Inflammatory macrophage treated with lipopolysaccharide for 1 hour (primary cell): ENCODE measurements at regions not wholly inside any gene's neighbourhood (a gene's known extent, or its start where the extent isn't known, plus 50 kb on each side); places are given as distances from the start of the nearest gene placed in this dataset.
"Not testable (repeated sequence)": the region's sequence is repeated elsewhere in the genome, so short reads cannot be mapped to it uniquely, and the experiment has no call there.

Experiments used
- DNase-seq, 2 donors: peaks; one replicate each; pipeline ENCODE4 v3.0.0-alpha.2; 2020 to 2022

DNA sequence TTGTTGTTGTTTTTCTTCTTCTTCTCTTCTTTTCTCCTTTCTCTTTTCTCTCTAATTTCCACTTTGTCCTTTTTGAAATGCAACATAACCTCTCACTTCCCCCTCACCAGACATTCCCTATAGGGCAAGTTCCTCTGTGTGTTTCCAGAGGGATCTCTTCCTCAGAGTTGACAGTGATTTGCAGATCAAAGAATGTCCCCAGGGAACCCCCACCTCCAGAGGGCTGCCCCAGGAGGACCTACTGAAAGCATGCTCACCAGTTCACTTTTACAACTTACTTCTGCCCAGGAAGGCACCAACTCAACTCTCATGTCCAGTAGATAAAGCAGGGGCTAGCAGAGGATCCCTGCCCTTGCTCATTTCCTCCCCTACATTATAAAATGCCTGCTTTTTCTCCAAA lies 1648.0 kb downstream of the PCDH9 start:
- no peak for DNase-seq

DNA sequence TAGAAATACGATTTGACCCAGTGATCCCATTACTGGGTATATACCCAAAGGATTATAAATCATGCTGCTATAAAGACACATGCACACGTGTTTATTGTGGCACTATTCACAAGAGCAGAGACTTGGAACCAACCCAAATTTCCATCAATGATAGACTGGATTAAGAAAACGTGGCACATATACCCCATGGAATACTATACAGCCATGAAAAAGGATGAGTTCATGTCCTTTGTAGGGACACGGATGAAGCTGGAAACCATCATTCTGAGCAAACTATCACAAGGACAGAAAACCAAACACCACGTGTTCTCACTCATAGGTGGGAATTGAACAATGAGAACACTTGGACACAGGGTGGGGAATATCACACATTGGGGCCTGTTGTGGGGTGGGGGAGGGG lies 1665.6 kb downstream of the PCDH9 start:
- DNase-seq, result not testable (repeated sequence)

DNA sequence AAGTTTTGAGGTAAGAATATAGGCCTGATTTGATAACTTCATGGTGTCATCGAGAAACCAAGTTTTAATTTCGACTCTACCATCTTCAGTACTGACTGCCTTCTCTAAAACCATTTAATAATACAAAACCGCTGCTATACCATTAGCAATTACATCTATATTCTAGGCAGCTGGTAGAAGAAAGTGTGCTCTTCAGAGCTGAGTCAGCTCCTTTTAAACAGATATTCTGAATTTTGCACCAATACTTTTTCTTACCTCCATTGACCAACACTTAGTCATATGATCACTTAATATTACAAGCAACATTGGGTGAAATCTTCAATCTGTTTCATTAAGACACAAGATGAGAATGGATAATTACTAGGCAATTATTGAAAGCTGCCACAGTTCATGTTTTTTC lies 1667.8 kb downstream of the PCDH9 start:
- DNase-seq, result no peak

DNA sequence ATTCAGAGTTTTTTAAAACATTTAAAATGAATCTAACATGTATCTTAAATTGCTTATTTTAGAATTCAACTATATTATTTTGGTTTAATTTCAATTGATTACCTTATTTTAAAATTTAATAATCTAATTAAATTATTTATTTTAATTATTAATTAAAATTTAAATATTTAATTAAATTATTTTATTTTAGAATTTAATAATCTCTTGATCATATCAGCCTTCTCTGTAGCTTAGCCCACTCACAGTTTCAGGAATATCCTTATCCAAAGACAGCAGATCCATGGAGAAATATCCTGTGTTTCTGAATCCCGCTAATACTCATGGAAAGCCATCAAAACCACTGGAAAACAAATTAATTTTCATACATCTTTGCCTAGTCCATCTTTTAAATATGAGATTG lies 1669.2 kb downstream of the PCDH9 start:
- DNase-seq, result no peak

- no peak for DNase-seq
Observed at GRCh38 chr13:65555962-65556361, 1674.2 kb downstream of the PCDH9 start.

DNA sequence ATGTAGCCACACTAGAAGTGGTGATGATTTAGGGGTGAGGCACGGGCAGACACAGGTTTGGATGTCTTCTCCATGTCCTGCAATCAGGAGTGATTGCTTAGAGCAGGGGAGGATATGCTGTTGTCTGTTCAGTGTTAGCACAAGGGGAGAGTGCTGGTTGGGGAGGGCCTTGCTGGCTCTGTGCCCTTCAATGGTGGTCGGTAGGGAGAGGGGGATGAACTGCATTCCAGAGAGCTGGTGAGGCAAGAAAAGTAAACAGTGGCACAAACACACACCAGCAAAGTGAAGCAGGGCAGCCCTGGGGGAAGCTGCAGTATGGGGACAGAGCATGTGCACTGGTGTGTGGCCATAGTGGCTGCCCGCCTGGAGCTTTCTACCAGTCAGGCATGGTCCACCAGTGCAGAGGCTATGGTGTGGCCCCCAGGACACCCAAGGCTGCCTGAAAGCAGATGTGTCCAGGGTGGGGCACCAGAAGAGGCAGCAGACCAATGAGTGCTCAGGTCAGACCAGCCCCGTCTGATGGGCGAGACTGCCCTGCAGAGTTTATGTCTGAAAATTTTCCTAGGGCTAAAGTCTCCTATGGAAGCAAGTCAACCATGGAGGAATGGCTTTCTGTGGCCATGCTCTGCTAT lies 1676.9 kb downstream of the PCDH9 start:
- no peak for DNase-seq

- no peak for DNase-seq
Observed at GRCh38 chr13:65551208-65551607, 1678.9 kb downstream of the PCDH9 start.

- no peak for DNase-seq
Observed at GRCh38 chr13:65540175-65540574, 1690.0 kb downstream of the PCDH9 start.

DNA sequence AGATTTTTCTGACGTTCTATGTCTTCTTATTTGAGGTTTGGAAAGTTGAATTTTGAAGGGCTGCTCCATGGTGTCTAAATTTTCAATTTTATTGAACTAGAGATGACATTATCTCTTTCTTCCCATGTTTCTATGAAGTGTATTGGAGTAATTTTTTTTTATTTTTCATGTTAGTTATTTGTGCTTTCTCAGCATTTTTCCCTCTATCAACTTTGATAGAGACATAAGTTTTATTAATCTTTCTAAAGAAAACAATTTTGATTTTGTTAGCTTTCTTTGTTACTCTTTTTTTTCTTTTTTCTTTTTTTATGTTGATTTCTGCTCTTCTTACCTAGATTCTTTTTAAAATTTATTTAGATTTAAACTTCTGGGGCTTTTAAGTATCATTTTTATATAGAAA lies 1694.8 kb downstream of the PCDH9 start:
- DNase-seq, result no peak

- no peak for DNase-seq
Observed at GRCh38 chr13:65532231-65532630, 1697.9 kb downstream of the PCDH9 start.

GRCh38 chr13:65530688-65531087 lies 1699.4 kb downstream of the PCDH9 start:
- DNase-seq, result no peak

DNA sequence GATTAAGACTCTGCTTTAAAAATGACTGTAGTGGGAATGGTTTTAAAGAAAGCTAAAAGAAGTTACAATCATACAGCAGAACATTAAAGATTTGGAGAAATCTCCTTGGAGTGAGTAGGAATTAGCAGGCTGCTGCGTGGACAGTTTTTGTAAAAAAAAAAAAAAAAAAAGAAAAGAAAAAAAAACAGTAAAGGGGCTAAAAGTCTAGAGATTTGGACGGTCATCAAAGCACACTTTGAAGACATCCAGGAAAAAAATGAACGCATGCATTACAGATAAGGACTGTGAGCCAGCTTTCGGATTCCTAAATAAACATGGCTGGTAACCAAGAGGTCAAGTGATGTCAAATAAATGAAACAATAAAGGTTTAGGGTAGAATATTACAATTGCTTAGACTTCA lies 1700.6 kb downstream of the PCDH9 start:
- no peak for DNase-seq

DNA sequence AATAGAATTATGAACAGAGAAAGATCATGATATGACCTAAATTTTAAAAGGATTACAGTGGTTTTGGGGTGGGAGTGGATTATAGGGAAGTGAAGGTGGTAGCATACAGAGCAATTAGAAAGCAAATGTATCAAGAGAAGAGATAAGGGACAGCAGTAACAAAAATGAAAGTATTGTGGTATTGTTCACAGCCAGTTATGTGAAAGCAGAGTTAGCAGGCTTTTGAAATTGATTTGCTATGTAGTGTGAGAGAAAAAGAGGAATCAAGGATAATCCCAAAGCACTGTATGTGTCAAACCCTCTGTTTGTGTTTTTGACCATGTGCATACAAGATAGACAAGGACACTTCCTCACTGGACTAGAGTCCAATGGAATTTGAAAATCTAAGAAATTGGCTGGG lies 1721.4 kb downstream of the PCDH9 start:
- DNase-seq, result no peak

DNA sequence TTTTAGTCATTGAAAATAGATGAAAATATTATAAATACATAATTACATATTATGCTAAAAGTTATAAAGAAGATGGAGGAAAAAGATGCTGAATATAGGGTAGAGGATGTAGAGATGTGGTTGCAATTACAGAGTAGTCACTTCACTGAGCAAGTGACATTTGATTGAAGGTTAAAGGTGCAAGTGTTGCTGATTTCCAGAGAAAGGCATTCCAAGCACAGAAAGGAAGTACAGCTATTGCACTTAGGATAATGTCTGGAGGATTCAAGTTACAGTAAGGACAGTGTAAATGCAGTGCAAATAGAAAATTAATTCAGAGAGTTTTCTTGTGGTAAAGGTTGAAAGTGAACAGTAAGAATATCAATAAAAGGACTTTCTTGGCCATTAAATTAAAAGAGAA lies 1721.8 kb downstream of the PCDH9 start:
- no peak for DNase-seq

- DNase-seq, result no peak
Observed at GRCh38 chr13:65505941-65506340, 1724.2 kb downstream of the PCDH9 start.

DNA sequence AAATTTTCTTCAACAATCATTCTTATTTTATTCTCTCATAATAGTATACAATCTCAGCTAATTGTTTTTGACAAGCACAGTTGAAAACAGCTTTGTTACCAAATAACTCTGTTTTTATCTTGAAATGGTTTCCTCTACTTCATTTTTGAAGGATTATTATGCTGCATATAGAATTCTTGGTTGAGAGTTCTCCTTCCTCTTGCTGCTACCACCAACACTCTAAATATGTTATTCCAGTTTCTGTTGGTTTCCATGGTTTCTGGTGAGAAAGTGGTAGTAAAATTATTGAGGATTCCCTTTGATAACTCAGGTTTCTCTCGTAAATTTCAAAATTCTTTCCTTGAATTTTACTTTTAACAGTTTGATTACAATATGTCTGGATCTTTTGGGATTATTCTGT lies 1725.9 kb downstream of the PCDH9 start:
- DNase-seq, result no peak

DNA sequence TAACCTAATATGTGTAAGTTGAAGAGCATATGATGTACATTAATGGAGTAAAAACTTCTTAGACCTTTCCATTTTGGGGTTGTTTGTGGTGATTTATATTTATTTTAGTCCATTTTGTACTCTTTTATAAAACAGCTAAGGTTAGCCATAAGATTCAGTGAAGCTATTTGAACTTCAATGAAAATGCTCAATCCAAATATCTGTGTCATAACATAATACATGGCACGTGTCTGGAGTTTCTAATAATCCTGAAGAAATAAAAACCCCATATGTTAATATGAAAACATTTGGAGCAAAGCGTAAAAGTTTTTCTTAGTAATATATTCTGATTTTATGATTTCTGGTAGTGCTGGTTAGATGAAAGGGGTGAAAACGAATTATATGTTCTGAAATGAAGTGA lies 1729.7 kb downstream of the PCDH9 start:
- no peak for DNase-seq

DNA sequence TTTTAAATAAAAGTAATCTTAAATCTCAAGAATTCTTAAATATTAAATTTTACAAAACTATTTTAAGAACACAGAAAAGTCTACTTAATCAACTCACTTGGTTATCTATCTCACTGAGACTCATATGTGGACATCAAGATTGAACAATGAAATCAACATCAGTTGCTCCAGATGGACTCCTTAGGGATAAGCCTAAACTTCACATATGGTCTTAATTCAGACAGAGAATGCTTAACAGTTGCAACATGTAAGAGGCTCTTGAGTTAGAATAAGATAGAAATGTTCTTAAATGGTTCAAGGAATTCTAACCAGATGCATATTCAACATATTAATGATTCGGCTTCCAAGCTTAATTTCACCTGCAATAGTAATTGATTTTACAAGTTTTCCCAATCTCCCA lies 1730.9 kb downstream of the PCDH9 start:
- no peak for DNase-seq

- no peak for DNase-seq
Observed at GRCh38 chr13:65497265-65497664, 1732.9 kb downstream of the PCDH9 start.

DNA sequence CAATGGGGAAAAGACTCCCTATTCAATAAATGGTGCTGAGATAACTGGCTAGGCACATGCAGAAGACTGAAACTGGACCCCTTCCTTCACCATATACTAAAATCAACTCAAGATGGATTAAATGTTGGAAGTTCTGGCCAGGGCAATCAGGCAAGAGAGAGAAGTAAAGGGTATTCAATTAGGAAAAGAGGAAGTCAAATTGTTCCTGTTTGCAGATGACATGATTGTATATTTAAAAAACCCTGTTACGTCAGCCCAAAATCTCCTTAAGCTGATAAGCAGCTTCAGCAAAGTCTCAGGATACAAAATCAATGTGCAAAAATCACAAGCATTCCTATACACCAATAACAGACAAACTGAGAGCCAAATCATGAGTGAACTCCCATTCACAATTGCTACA lies 1739.4 kb downstream of the PCDH9 start:
- peak in 1 of 2 donors; percentile 24 for DNase-seq

- peak; percentile 3 to 44 for DNase-seq
Observed at GRCh38 chr13:65488606-65489005, 1741.5 kb downstream of the PCDH9 start.

- DNase-seq, result no peak
Observed at GRCh38 chr13:65479692-65480091, 1750.4 kb downstream of the PCDH9 start.

GRCh38 chr13:65473196-65473595 lies 1756.9 kb downstream of the PCDH9 start:
- no peak for DNase-seq

- DNase-seq, result no peak
Observed at GRCh38 chr13:65472336-65472735, 1757.8 kb downstream of the PCDH9 start.

GRCh38 chr13:65470781-65471180 lies 1759.4 kb downstream of the PCDH9 start:
- DNase-seq, result no peak

DNA sequence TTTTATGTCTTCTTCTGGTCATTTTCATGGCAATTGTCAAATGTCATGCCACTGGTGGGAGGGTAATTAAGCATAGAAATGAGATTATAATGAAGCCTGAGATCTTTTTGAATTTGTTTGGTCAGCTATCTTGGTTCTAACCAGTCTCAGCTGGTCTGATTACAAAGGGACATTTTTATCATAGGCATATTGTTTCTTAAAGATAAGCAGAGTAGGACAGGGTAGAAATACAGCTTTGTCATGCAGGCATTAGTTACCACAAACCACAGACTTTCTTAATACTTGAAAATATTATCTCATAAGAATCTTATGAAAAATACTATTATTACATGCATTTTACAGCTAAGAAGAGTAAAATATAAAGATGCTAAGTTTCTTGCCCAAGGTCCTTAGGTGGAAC lies 1761.5 kb downstream of the PCDH9 start:
- DNase-seq, result no peak
